Right lobe of liver (tissue), 6 donors: ENCODE measurements at regions not wholly inside any gene's neighbourhood (a gene's known extent, or its start where the extent isn't known, plus 50 kb on each side); places are given as distances from the start of the nearest gene placed in this dataset.

Experiments used
- ATAC-seq, 4 donors: fragments of 200-7000 bp; cut with Tn5 transposase; one replicate each; pipeline ENCODE4 v1.9.1; 2020; ENCODE audit warnings: mild to moderate bottlenecking in 4 of 4, moderate library complexity in 4 of 4
- DNase-seq, 3 donors: peaks; one replicate each; pipeline ENCODE4 v3.0.0-alpha.2; 2020
- H3K27ac ChIP-seq, 3 donors: fragments of 200-600 bp; one replicate each; pipeline ENCODE4 v1.8.0; 2022
- H3K27me3 ChIP-seq, 2 donors: fragments of 200-600 bp; one replicate each; pipeline ENCODE4 v1.8.0; 2022
- H3K36me3 ChIP-seq, 4 donors: fragments of 200-600 bp; sonication (generic) in 1 of 4; one replicate each; pipeline versions ENCODE4 v1.5.1 to v1.8.0; 2017 to 2022; ENCODE audit warnings: control low read depth in 1 of 4
- H3K4me1 ChIP-seq, 4 donors: fragments of 200-600 bp; sonication (generic) in 1 of 4; one replicate each; pipeline versions ENCODE4 v1.5.1 to v1.8.0; 2017 to 2022; ENCODE audit warnings: control low read depth in 1 of 4
- H3K4me3 ChIP-seq, 3 donors: fragments of 200-600 bp; one replicate each; pipeline ENCODE4 v1.8.0; 2022
- H3K9me3 ChIP-seq, 4 donors: fragments of 200-600 bp; sonication (generic) in 1 of 4; one replicate each; pipeline versions ENCODE4 v1.5.1 to v1.8.0; 2017 to 2022; ENCODE audit warnings: control low read depth in 1 of 4
- POLR2A ChIP-seq: fragments of 450-650 bp; IDR thresholded peaks from one replicate; pipeline ENCODE4 v1.6.1; 2017; ENCODE audit warnings: antibody characterized with exemption, mild to moderate bottlenecking
- WGBS: methylation state at CpG from one replicate; pipeline ENCODE4 v1.1.6; 2018; ENCODE audit warnings: low coverage, low lambda C conversion rate; ENCODE audit not compliant: insufficient coverage; ENCODE audit errors: missing lambda C conversion rate; 5-methylcytosine and 5-hydroxymethylcytosine counted together
- intact Hi-C, 2 donors: fragments of 100-400 bp; cut with DNase I; formaldehyde crosslinking; loops; one replicate each; pipeline versions ENCODE4 v1.11.2 to v1.14.1; 2022
- TF ChIP-seq, protein P1 (sequence below), 4 donors: fragments of 200-600 bp in 3 of 4; fragments of 450-650 bp in 1 of 4; IDR thresholded peaks; one replicate each; pipeline versions ENCODE4 v1.5.1 to v1.8.0; 2016 to 2022; ENCODE audit warnings: antibody characterized with exemption in 4 of 4, mild to moderate bottlenecking in 2 of 4
- donor health status: DM: no; HTN: yes; CAD: no.
- donor health status: DM: no; HTN: no; CAD: no.
- donor health status: DM: no; HTN: no; CAD: no.
- donor health status: DM: no; HTN: yes; CAD: no.
- donor health status: DM: no; HTN: yes; CAD: no.

DNA sequence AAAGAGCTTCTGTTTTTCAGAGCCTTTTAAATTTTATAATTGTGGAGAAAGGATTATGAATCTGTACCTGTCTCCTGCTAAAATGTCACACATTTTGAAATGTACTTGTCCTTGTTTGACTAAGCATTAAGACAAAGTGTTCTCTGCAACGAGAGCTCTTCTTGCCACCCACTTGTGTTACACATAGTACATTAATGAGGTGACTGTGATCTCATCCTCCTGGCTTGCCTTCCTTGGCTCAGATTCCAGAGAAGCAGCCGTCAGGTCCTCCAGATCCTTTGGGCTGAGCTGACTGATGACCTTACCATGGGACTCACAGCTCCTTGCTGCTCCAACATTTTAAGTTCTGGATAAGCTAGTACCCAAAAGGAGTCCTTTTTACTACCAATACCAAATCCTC lies 81.4 kb downstream of the BBS10 start:
- no peaks in the 10 kb centered on the region for H3K36me3 ChIP-seq
- DNase-seq, result no peak

DNA sequence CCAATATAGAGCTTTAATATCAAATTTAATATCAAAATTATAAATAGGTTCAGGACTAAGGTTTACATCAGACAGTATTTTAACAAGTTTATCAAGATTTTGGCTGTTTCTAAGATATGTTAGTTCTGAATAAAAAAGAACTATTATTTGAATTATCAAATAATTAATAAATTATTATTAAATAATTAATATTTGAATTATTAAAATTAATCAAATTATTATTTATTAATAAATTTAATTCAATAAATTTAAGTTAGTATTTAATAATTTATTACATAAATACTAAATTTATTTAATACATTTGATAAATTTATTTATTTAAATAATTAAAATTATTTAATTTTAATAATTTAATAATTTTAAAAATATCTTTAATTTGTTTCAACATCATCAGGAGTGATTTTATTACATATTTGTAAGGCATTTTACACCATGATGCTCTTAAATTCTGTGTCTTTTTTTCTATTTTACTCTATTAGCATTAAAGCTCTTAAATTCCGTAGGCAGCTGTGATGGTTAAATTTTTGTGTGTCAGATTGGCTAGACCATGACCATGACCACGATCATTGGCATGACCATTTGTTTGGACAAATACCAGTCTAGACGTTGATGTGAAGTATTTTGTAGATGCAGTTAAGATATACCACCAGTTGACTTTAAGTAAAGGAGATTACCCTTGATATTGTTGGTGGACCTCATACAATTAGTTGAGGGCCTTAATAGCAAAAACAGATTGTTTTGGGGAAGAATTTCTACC lies 82.6 kb downstream of the BBS10 start:
- intact Hi-C loops, result no loop called here
- no peak for ATAC-seq
- no peaks in the 10 kb centered on the region for H3K27me3 ChIP-seq
- TF ChIP-seq, protein P1, sequence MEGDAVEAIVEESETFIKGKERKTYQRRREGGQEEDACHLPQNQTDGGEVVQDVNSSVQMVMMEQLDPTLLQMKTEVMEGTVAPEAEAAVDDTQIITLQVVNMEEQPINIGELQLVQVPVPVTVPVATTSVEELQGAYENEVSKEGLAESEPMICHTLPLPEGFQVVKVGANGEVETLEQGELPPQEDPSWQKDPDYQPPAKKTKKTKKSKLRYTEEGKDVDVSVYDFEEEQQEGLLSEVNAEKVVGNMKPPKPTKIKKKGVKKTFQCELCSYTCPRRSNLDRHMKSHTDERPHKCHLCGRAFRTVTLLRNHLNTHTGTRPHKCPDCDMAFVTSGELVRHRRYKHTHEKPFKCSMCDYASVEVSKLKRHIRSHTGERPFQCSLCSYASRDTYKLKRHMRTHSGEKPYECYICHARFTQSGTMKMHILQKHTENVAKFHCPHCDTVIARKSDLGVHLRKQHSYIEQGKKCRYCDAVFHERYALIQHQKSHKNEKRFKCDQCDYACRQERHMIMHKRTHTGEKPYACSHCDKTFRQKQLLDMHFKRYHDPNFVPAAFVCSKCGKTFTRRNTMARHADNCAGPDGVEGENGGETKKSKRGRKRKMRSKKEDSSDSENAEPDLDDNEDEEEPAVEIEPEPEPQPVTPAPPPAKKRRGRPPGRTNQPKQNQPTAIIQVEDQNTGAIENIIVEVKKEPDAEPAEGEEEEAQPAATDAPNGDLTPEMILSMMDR (IDR thresholded peaks at IDR 0.05), result no peak
- no peak for TF ChIP-seq POLR2A
- WGBS, result 48% methylated on average over 3 of the region's 3 CpGs
- no peak for DNase-seq
- no peak overlapping the region for H3K27ac ChIP-seq
- no peak overlapping the region for H3K4me3 ChIP-seq
- no peaks in the 10 kb centered on the region for H3K4me1 ChIP-seq
- H3K36me3 ChIP-seq, result no peaks in the 10 kb centered on the region
- H3K9me3 ChIP-seq, result no peaks in the 10 kb centered on the region

More for the DNA sequence above, 81.4 kb downstream of the BBS10 start:
- Histone ChIP-seq H3K9me3 (no peaks in the 10 kb centered on the region), H3K4me1 (no peaks in the 10 kb centered on the region), H3K27ac (no peak overlapping the region), H3K27me3 (no peaks in the 10 kb centered on the region), H3K4me3 (no peak overlapping the region)
- TF ChIP-seq POLR2A, result no peak
- TF ChIP-seq, protein P1 (IDR thresholded peaks at IDR 0.05), result no peak
- intact Hi-C loops, result no loop called here
- ATAC-seq, result peak in 2 of 4 donors; percentile 25 to 70
- 11% methylated on average over 1 of the region's 2 CpGs for WGBS

DNA sequence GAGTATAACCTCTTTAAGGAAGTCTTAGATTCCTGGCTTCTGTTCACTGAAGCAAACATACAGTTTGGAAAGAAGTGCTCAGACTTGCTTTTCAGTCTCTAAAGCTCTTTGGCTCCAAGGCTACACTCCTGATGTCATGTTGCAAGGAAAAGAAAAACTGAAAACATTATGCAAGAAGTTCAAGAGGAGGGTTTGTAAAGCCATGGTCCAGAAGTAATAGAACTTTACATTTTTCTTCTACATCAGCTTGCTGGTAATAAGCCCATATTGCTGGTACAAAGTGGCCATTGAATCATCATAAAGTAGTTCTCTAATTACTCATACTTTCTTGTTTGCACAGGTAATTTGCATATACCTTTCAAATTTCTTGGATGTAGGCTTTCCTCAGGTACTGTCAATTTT lies 83.6 kb downstream of the BBS10 start:
- Histone ChIP-seq H3K27me3 (no peaks in the 10 kb centered on the region), H3K9me3 (no peaks in the 10 kb centered on the region), H3K4me3 (no peak overlapping the region), H3K27ac (no peak overlapping the region), H3K4me1 (no peaks in the 10 kb centered on the region), H3K36me3 (no peaks in the 10 kb centered on the region)
- intact Hi-C loops, result no loop called here
- DNase-seq (no peak), ATAC-seq (no peak)
- TF ChIP-seq, protein P1 (IDR thresholded peaks at IDR 0.05), result no peak
- no peak for TF ChIP-seq POLR2A

DNA sequence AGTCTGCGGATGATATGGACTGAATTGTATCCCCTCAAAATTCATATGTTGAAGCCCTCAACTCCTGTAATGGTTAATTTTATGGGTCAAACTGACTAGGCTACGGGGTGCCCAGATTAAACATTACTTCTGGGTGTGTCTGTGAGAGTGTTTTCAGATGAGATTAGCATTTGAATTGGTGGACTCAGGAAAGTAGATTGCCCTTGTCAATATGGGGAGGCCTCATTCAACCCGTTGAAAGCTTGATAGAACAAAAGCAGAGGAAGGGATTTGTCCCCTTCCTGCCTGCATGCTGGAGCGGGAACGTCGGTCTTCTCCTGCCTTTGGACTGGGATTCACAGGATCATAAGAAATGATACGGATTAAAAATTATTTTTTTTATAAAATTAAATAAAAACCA lies 84.5 kb downstream of the BBS10 start:
- 80% methylated on average over 7 of the region's 7 CpGs for WGBS
- Histone ChIP-seq H3K4me1 (no peaks in the 10 kb centered on the region), H3K27ac (no peak overlapping the region), H3K27me3 (no peaks in the 10 kb centered on the region), H3K4me3 (no peak overlapping the region), H3K9me3 (no peaks in the 10 kb centered on the region), H3K36me3 (no peaks in the 10 kb centered on the region)
- ATAC-seq (no peak), DNase-seq (no peak)
- TF ChIP-seq POLR2A, result no peak
- TF ChIP-seq, protein P1 (IDR thresholded peaks at IDR 0.05), result no peak
- intact Hi-C loops, result no loop called here

DNA sequence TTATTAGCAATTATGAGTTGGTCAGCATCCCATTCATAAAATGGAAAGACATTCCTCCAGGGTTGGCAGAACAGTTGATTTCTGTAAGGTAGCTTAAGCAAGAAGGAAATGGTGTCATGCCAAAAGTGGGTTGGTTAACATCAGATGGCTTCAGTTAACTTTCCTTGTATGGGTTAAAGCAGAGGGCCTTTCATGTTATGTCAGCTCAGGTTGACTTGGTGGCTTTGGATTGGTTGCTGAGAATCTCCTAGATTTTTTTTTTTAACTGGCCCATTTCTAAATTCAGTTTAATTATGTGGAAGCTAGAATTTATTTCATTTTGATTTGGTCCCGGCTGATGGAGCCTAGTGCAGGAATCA lies 87.8 kb downstream of the BBS10 start:
- WGBS, result 88% methylated on average over 1 of the region's 1 CpG
- intact Hi-C loops, result no loop called here
- no peak overlapping the region for H3K27ac ChIP-seq
- H3K4me3 ChIP-seq, result no peak overlapping the region
- DNase-seq, result no peak
- no peaks in the 10 kb centered on the region for H3K4me1 ChIP-seq
- TF ChIP-seq POLR2A, result no peak
- TF ChIP-seq, protein P1 (IDR thresholded peaks at IDR 0.05), result no peak
- no peak for ATAC-seq
- no peaks in the 10 kb centered on the region for H3K36me3 ChIP-seq
- H3K9me3 ChIP-seq, result no peaks in the 10 kb centered on the region
- no peaks in the 10 kb centered on the region for H3K27me3 ChIP-seq
